ENCODE measurements at regions not wholly inside any gene's neighbourhood (a gene's known extent, or its start where the extent isn't known, plus 50 kb on each side); places are given as distances from the start of the nearest gene placed in this dataset.
A peak's percentile ranks its signal among the peaks of the same experiment; 100 is the strongest.
"Not testable (repeated sequence)": the region's sequence is repeated elsewhere in the genome, so short reads cannot be mapped to it uniquely, and the experiment has no call there.

DNA sequence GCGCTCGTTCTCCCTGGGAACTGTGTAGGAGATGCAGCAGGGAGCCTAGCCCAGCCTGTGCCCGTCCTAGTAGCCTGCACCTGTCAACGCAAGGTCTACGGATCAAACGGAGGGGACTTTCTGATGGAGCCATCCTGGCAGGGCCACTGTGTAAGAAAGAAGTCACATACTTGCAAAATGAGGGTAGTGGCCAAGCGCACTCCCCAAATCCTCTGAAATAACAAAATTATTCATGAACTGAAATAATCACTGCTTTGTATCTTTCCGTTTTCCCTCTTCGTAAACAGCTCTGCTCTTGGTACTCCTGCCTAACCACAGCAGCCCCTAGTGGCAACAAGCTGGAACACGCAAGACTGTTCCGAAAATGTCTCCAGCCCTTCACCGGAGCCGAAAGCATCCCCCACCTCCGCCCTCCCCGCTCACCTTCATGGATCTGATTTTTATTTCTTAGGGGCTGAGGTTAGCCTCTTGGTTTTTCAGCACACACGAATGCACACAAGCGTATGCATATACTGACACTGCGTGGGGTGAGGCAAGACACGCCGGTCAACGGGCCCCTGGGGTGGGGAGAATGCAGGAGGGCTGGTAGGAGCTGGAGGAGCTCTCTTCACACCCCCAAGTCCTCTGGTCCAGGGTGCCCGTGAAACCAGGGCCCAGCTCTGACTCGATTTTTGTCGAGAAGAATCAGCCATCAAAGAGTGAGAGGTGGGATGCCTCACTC, 100.8 kb downstream of the ABCC12 start:
- peak; percentile 79 for DNase-seq (ENCODE audit: low spot score)

GRCh38 chr16:48053418-48053745, 102.4 kb downstream of the ABCC12 start:
- DNase-seq (ENCODE audit: low spot score): peak; percentile 67

DNA sequence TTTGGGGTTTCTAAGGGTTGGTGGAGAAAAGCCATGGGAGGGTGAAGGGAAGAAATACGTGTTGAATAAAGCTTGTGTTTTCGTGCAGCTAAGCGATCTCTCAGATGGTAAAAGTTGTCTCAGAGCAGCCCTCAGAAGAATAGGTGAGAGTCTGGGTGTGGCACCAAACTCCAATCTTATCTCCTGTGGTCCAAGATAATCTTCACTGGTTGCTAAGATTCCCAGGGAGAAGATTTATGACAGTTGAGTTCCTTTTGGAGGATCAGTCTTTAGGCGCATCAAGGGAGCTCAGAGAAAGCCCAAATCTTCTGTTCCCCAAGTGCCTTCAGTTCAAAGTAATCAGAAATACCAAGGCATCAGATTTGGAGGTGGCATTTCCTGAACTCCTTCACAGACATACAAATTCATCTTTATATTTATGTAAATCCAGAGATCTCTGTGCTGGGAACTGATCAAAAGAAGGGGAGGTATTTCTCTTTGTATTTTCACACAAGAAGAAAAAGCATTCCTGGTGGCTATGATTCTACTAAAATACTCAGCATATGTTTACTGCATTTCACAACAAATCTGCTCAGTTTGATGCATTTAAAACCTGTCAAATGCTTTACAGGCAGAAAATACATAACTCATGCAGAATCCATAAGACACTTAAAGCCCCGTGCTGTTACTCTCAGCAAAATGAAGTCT, 102.9 kb downstream of the ABCC12 start:
- no peak for DNase-seq (ENCODE audit: low spot score)

GRCh38 chr16:48050871-48051270, 104.9 kb downstream of the ABCC12 start:
- DNase-seq (ENCODE audit: low spot score): no peak

DNA sequence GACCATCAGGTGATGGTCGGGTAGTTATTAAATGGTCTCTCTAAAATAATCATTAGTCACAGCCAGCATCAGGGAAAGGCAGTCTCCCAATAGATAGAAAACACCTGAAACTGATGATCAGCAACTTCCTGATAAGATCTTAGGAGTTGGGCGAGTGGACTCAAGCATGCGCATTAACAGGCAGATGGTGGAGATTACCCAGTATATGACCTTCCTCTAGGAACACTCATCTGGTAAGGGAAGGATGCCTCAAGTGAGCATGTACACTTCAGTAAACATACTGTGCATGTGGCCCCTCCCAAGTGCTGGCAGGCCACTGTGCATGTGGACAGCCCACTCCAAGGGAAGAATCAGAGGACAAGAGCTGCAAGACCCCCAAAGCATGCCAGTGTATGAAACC, 105.9 kb downstream of the ABCC12 start:
- no peak for DNase-seq (ENCODE audit: low spot score)

- no peak for DNase-seq (ENCODE audit: low spot score)
Observed at GRCh38 chr16:48047720-48048119, 108.1 kb downstream of the ABCC12 start.

DNA sequence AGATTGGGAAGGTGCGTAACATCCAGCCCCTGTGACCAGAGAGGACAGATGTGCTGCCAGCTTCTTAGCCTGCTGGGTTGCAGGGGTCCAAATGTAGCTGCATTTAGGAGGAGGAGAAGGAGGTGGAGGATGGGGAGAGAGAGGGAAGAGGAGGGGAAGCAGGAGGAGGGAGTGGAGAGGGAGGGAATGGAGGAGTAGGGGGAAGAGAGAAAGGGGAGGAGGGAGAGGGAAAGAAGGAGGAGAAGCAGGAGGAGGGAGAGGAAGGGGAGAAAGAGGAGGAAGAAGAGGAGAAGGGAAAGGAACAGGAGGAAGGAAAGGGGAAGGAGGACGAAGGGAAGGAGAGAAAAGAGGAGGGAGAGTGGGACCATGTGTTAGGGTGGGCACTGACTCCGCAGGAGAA, 108.6 kb downstream of the ABCC12 start:
- no peak for DNase-seq (ENCODE audit: low spot score)

DNA sequence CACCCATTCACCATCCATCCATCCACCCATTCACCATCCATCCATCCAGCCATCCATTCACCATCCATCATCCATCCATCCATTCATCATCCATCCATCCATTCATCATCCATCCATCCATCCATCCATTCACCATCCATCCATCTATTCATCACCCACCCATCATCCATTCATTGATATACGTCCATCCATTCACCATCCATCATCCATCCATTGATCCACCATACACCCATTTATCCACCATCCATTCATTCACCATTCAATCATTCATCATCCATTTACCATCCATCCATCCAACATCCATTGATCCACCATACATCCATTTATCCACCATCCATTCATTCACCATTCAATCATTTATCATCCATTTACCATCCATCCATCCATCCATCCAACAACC, 111.7 kb downstream of the ABCC12 start:
- DNase-seq (ENCODE audit: low spot score): no peak

DNA sequence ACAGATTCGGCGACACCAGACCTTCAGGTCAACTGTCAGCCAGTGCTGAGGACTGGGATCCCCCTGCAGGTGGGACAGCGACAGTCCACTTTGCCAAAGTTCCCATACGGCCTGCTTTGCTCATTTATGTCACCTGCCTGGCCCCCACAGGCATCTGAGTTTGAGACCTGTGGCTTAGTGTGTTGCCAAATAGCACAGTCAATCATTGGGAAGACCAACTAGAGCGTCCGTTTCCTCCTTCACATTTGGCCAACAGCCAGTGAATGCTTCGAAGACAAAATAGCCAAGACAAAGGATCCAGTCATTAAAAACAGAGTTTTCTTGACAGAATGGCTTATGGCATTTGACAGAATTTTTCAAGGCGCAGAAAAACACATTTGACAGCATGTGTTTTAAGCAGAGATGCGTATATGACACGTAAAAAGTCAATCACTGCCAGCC, 113.8 kb downstream of the ABCC12 start:
- no peak for DNase-seq (ENCODE audit: low spot score)

DNA sequence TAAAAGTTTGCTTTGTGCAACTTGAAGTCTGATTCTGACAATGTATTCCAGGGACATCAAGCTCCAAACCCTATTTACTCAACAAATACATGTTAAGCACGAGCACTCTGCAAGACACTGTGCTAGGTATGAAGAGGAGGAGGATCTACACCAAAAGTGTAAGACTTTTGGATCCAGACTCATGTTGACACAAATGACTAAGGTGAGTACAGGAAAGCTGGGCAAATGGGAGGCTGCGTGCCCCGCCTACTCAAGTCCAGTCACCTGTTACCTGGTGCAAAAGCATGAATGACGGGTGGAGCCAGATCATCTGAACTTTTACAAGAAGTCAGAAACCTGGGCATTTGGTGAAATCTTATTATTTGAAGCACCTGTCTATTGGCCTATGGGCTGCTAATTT, 120.7 kb downstream of the ABCC12 start:
- no peak for DNase-seq (ENCODE audit: low spot score)

GRCh38 chr16:48030926-48031325, 124.9 kb downstream of the ABCC12 start:
- no peak for DNase-seq (ENCODE audit: low spot score)

GRCh38 chr16:48029768-48030167, 126.0 kb downstream of the ABCC12 start:
- DNase-seq (ENCODE audit: low spot score): peak; percentile 34

- no peak for DNase-seq (ENCODE audit: low spot score)
Observed at GRCh38 chr16:48025359-48025758, 130.4 kb downstream of the ABCC12 start.

DNA sequence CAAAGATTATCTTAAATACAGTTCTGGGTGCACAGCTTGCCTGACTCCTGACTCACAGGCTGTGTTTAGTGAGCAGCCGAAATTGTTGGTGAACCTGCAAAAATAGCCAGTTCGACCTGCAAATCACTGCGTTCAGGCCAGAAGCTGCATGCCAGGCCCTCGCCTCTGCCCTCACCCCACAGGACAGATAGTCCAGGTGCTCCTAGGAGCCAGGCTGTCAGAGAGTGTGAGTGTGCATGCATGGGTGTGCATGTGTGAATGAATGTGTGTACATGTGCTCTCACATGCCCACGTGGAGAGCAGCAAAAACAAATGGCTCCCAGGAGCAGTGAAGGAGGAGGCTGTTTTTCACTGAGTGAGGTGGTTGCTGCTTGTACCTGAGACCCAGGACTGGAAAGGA, 131.8 kb downstream of the ABCC12 start:
- DNase-seq (ENCODE audit: low spot score): no peak

- DNase-seq (ENCODE audit: low spot score): no peak
Observed at GRCh38 chr16:48022496-48022895, 133.3 kb downstream of the ABCC12 start.

GRCh38 chr16:48020617-48021016, 135.2 kb downstream of the ABCC12 start:
- not testable (repeated sequence) for DNase-seq (ENCODE audit: low spot score)

DNA sequence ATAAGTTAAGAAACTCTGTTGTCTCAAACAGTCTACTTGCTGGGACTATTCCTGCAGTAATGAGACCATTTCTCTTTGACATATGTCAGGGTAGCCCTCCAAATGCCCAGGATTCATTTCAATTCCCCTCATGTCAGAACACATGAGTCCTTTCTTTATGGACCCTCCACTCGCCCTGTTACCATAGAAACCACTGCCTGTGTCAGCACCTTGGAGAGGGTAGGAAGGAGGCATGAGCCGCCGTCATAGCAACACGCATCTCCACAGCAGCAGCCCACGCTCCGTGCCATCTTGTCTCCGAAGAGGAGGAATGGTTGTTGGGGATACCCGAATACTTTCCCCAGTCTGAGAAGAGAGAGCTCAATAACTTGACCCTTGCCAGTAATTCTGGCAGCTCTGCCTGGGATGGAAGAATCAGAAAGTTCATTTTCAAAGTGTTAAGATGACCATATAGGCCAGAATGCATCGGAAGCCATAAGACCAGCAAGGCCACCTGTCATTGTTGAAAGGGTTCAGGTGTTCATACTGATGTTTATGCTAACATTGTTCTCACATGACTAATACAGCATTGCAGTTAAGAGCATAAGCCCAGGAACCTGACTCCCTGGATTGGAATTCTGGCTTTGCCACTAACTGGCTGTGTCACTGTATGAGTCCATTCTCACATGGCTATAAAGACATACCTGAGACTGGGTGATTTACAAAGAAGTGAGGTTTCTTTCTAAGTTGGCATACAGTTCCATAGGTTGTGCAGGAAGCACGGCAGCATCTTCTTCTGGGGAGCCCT, 141.3 kb downstream of the ABCC12 start:
- no peak for DNase-seq (ENCODE audit: low spot score)

- no peak for DNase-seq (ENCODE audit: low spot score)
Observed at GRCh38 chr16:48013491-48013901, 142.3 kb downstream of the ABCC12 start.

GRCh38 chr16:48011878-48012658, 143.7 kb downstream of the ABCC12 start:
- DNase-seq (ENCODE audit: low spot score): no peak

DNA sequence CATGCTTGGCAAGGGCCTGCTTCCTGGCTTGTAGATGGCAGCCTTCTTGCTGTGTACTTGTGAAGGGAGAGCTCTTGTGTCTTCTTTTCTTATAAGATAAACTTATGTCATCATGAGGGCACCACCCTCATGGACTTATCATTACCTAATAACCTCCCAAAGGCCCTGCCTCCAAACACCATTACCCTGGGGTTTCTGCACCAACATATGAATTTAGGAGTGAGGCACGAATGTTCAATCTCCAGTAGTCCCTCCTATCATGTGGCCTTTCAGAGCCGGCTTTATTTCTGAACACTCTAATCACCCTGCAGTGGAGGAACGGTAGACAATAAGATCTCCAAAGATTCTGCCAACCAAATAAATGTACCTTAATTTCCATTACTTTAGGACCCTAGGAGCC, 144.3 kb downstream of the ABCC12 start:
- no peak for DNase-seq (ENCODE audit: low spot score)

- no peak for DNase-seq (ENCODE audit: low spot score)
Observed at GRCh38 chr16:48008011-48008525, 147.7 kb downstream of the ABCC12 start.

GRCh38 chr16:48004141-48004695, 151.6 kb downstream of the ABCC12 start:
- DNase-seq (ENCODE audit: low spot score): no peak

All from AG20443 (cell line).